BLaER1 treated with 17β-estradiol and CSF1 and Interleukin-3, amounts not matched to agents 10 nM and 100 nM (cell line): ENCODE measurements at regions not wholly inside any gene's neighbourhood (a gene's known extent, or its start where the extent isn't known, plus 50 kb on each side); places are given as distances from the start of the nearest gene placed in this dataset.

Source experiments
- H3K27ac ChIP-seq, 11 experiments: shearing (Covaris generic); formaldehyde crosslinking; 2 replicates each; pipeline ENCODE4 v1.8.1; 2022
- H3K27me3 ChIP-seq, 11 experiments: shearing (Covaris generic); formaldehyde crosslinking; 2 replicates each; pipeline ENCODE4 v1.8.1; 2022
- H3K36me3 ChIP-seq, 11 experiments: shearing (Covaris generic); formaldehyde crosslinking; 2 replicates each; pipeline ENCODE4 v1.8.1; 2022
- H3K4me1 ChIP-seq, 10 experiments: shearing (Covaris generic); formaldehyde crosslinking; 2 replicates each; pipeline ENCODE4 v1.8.1; 2022
- H3K4me2 ChIP-seq, 11 experiments: shearing (Covaris generic); formaldehyde crosslinking; 2 replicates each; pipeline ENCODE4 v1.8.1; 2022
- H3K4me3 ChIP-seq, 10 experiments: shearing (Covaris generic); formaldehyde crosslinking; 2 replicates each; pipeline ENCODE4 v1.8.1; 2022
- H3K9ac ChIP-seq, 11 experiments: shearing (Covaris generic); formaldehyde crosslinking; 2 replicates each; pipeline ENCODE4 v1.8.1; 2022
- H3K9me3 ChIP-seq, 11 experiments: shearing (Covaris generic); formaldehyde crosslinking; replicated peaks in 1 of 11; 2 replicates each; pipeline ENCODE4 v1.8.1; 2022
- H4K20me1 ChIP-seq, 11 experiments: shearing (Covaris generic); formaldehyde crosslinking; 2 replicates each; pipeline ENCODE4 v1.8.1; 2022
- Cebpa-rat ChIP-seq, 11 experiments: shearing (Covaris generic); IDR thresholded peaks; 2 replicates each; pipeline ENCODE4 v1.8.1; 2022

DNA sequence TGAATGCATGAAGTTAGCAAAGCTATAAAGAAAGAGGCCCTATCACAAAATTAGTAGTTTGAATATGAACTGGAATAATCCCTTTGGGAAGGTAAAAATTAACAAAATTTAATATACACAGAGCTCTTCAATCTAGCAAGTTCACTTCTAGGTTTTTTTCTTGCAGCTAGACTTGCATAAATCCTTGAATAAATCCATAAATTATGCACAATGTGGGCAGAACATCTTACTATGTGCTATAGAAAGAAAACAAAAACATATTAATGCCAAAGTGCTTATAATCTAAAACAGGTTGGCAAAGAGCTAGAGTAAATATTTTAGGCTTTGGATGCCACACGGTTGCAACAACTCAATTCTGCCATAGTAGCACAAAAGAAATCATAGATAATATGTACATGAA lies 138.5 kb upstream of the FREM1 start:
- Histone ChIP-seq H3K36me3 (no peaks in the 10 kb centered on the region), H4K20me1 (no peaks in the 10 kb centered on the region), H3K4me3 (no peak overlapping the region), H3K4me2 (no peak overlapping the region), H3K27me3 (no peaks in the 10 kb centered on the region), H3K9me3 (no peaks in the 10 kb centered on the region), H3K27ac (no peak overlapping the region), H3K9ac (no peak overlapping the region), H3K4me1 (no peaks in the 10 kb centered on the region)
- TF ChIP-seq Cebpa-rat (IDR thresholded peaks at IDR 0.05), result no peak

GRCh38 chr9:15047028-15047551 lies 136.9 kb upstream of the FREM1 start:
- Histone ChIP-seq H3K9ac (no peak overlapping the region), H3K27ac (no peak overlapping the region), H4K20me1 (no peaks in the 10 kb centered on the region)

DNA sequence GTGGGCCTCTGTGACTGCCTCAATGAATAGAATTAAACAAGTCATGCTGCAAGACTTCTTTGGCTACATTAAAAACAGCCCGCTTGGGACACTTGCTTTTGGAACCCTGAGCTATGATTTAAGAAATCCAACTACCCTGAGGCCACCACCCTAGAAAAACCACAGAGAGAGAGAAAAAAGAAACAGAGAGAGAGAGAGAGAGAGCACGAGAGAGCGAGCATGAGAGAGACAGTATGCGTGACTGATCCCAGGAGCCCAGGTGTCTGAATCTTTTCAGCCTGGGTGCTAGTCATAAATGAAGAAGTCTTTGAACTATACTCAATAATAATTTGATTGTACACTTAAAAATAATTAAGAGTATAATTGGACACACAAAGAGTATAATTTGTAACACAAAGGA lies 123.1 kb upstream of the FREM1 start:
- no peak for TF ChIP-seq Cebpa-rat (IDR thresholded peaks at IDR 0.05)
- H3K4me2 ChIP-seq, result no peak overlapping the region

More at GRCh38 chr9:15047028-15047551, 136.9 kb upstream of the FREM1 start:
- no peaks in the 10 kb centered on the region for H3K27me3 ChIP-seq
- no peaks in the 10 kb centered on the region for H3K4me1 ChIP-seq
- no peak overlapping the region for H3K4me3 ChIP-seq
- TF ChIP-seq Cebpa-rat (IDR thresholded peaks at IDR 0.05), result no peak
- no peaks in the 10 kb centered on the region for H3K9me3 ChIP-seq
- no peaks in the 10 kb centered on the region for H3K36me3 ChIP-seq
- no peak overlapping the region for H3K4me2 ChIP-seq

GRCh38 chr9:15032860-15033259 lies 122.6 kb upstream of the FREM1 start:
- no peaks in the 10 kb centered on the region for H3K4me1 ChIP-seq
- TF ChIP-seq Cebpa-rat (IDR thresholded peaks at IDR 0.05), result no peak
- no peak overlapping the region for H3K27ac ChIP-seq
- no peaks in the 10 kb centered on the region for H4K20me1 ChIP-seq
- H3K9ac ChIP-seq, result no peak overlapping the region
- H3K4me2 ChIP-seq, result no peak overlapping the region
- no peaks in the 10 kb centered on the region for H3K9me3 ChIP-seq
- H3K4me3 ChIP-seq, result no peak overlapping the region
- H3K27me3 ChIP-seq, result no peaks in the 10 kb centered on the region
- H3K36me3 ChIP-seq, result no peaks in the 10 kb centered on the region

More for the DNA sequence above, 123.1 kb upstream of the FREM1 start:
- no peaks in the 10 kb centered on the region for H3K4me1 ChIP-seq
- H4K20me1 ChIP-seq, result no peaks in the 10 kb centered on the region
- H3K9me3 ChIP-seq, result no peaks in the 10 kb centered on the region
- no peak overlapping the region for H3K27ac ChIP-seq
- no peaks in the 10 kb centered on the region for H3K36me3 ChIP-seq
- H3K4me3 ChIP-seq, result no peak overlapping the region
- H3K9ac ChIP-seq, result no peak overlapping the region
- H3K27me3 ChIP-seq, result no peaks in the 10 kb centered on the region

GRCh38 chr9:15021146-15021545 lies 110.9 kb upstream of the FREM1 start:
- TF ChIP-seq Cebpa-rat (IDR thresholded peaks at IDR 0.05), result no peak
- Histone ChIP-seq H3K9me3 (peaks cover 0 to 5% (median 0%) of the 10 kb centered on the region in 11 experiments; a peak in 2 of 22 replicates), H3K4me2 (no peak overlapping the region), H3K4me3 (no peak overlapping the region), H3K27me3 (no peaks in the 10 kb centered on the region), H3K27ac (no peak overlapping the region), H3K9ac (no peak overlapping the region), H3K4me1 (no peaks in the 10 kb centered on the region), H3K36me3 (no peaks in the 10 kb centered on the region), H4K20me1 (no peaks in the 10 kb centered on the region)

- Histone ChIP-seq H3K4me1 (no peaks in the 10 kb centered on the region), H3K27ac (no peak overlapping the region), H3K9ac (no peak overlapping the region), H4K20me1 (no peaks in the 10 kb centered on the region), H3K36me3 (no peaks in the 10 kb centered on the region), H3K27me3 (no peaks in the 10 kb centered on the region), H3K4me2 (no peak overlapping the region), H3K4me3 (no peak overlapping the region), H3K9me3 (no peaks in the 10 kb centered on the region)
- no peak for TF ChIP-seq Cebpa-rat (IDR thresholded peaks at IDR 0.05)
Observed at GRCh38 chr9:15018096-15018637, 107.9 kb upstream of the FREM1 start.

DNA sequence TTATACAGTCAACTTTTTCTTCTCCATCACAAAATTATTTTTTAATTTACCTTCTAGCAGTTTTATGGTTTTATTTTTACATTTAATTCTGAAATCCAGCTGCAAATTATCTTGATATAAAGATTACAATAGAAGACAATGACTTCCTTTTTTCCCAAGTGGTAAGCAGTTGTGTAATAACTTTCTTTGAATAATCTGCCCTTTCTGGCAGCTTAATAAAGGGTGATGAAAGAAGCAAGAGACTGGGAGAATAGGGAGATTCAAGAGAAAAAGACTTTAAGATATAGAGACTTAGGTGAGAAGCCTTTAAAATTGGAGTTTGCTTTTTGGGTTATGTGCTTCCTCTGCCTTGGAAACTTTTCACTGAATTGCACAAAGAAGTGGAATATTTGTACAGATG lies 100.4 kb upstream of the FREM1 start:
- H3K27me3 ChIP-seq, result no peaks in the 10 kb centered on the region
- no peak overlapping the region for H3K9ac ChIP-seq
- no peaks in the 10 kb centered on the region for H3K36me3 ChIP-seq
- H3K9me3 ChIP-seq, result no peaks in the 10 kb centered on the region
- H3K27ac ChIP-seq, result no peak overlapping the region
- no peak overlapping the region for H3K4me3 ChIP-seq
- H3K4me1 ChIP-seq, result peaks cover 0 to 7% (median 0%) of the 10 kb centered on the region in 10 experiments; a peak in 3 of 20 replicates
- no peaks in the 10 kb centered on the region for H4K20me1 ChIP-seq
- no peak for TF ChIP-seq Cebpa-rat (IDR thresholded peaks at IDR 0.05)
- H3K4me2 ChIP-seq, result peak overlapping the region in 1 of 11 experiments; percentile 32; a peak in 1 of 22 replicates

- H3K36me3 ChIP-seq, result no peaks in the 10 kb centered on the region
- peaks cover 0 to 7% (median 0%) of the 10 kb centered on the region in 10 experiments; a peak in 3 of 20 replicates for H3K4me1 ChIP-seq
- H3K4me3 ChIP-seq, result no peak overlapping the region
- no peak overlapping the region for H3K9ac ChIP-seq
- H3K27me3 ChIP-seq, result no peaks in the 10 kb centered on the region
- no peak overlapping the region for H3K27ac ChIP-seq
- H4K20me1 ChIP-seq, result no peaks in the 10 kb centered on the region
- no peaks in the 10 kb centered on the region for H3K9me3 ChIP-seq
- no peak overlapping the region for H3K4me2 ChIP-seq
- TF ChIP-seq Cebpa-rat (IDR thresholded peaks at IDR 0.05), result no peak
Observed at GRCh38 chr9:15007698-15008097, 97.5 kb upstream of the FREM1 start.

- Histone ChIP-seq H3K9me3 (peaks cover 5 to 15% (median 11%) of the 10 kb centered on the region in 11 experiments; a peak in 19 of 22 replicates), H4K20me1 (no peaks in the 10 kb centered on the region), H3K9ac (no peak overlapping the region), H3K4me2 (peak overlapping the region; percentile 43 to 72 (median 59)), H3K36me3 (no peaks in the 10 kb centered on the region), H3K4me1 (peaks cover 16 to 26% (median 17%) of the 10 kb centered on the region in 10 experiments), H3K27me3 (no peaks in the 10 kb centered on the region), H3K27ac (peak overlapping the region in 2 of 11 experiments; percentile 1 to 19; a peak in 3 of 22 replicates), H3K4me3 (no peak overlapping the region)
- TF ChIP-seq Cebpa-rat (IDR thresholded peaks at IDR 0.05), result no peak
Observed at GRCh38 chr9:14994738-14995137, 84.5 kb upstream of the FREM1 start.
